Vagina (tissue), 2 donors: ENCODE measurements at regions not wholly inside any gene's neighbourhood (a gene's known extent, or its start where the extent isn't known, plus 50 kb on each side); places are given as distances from the start of the nearest gene placed in this dataset.

Experiments
- POLR2A ChIP-seq, 2 donors: fragments of 450-650 bp; IDR thresholded peaks; one replicate each; pipeline ENCODE4 v1.6.1; 2017; ENCODE audit warnings: antibody characterized with exemption in 2 of 2, mild to moderate bottlenecking in 2 of 2, moderate library complexity in 2 of 2
- POLR2AphosphoS5 ChIP-seq, 2 donors: sonication (generic); formaldehyde crosslinking; IDR thresholded peaks; one replicate each; pipeline ENCODE4 v1.9.0; 2017; ENCODE audit warnings: antibody characterized with exemption in 2 of 2, mild to moderate bottlenecking in 2 of 2, low read depth in 1 of 2; ENCODE audit not compliant: insufficient read depth in 1 of 2
- TF ChIP-seq, protein P1 (sequence below), 3 experiments: fragments of 450-650 bp in 2 of 3; fragments of 200-600 bp in 1 of 3; sonication (generic) in 1 of 3; IDR thresholded peaks; one replicate each; pipeline ENCODE4 v1.5.1; 2017 to 2019; ENCODE audit warnings: antibody characterized with exemption in 3 of 3, mild to moderate bottlenecking in 2 of 3, moderate library complexity in 2 of 3

DNA sequence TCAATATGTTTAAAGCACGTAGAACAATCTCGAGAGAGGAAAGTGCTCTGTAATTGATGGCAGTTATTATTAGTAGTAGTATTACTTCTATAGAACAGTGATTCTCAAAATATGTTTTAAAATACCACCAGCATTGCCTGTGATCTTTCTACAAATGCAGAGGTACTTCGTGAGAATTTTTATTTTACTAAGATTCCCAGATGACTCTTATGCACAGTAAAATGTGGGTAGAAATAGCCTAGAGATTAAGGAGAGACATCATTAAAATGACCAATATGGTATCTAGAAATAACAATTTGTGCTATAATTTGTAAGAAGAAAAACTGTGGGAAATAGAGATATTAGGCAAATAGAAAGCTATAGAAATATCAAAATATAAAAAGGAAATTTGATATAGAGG, 157.9 kb downstream of the SUCNR1 start:
- TF ChIP-seq, protein P1, sequence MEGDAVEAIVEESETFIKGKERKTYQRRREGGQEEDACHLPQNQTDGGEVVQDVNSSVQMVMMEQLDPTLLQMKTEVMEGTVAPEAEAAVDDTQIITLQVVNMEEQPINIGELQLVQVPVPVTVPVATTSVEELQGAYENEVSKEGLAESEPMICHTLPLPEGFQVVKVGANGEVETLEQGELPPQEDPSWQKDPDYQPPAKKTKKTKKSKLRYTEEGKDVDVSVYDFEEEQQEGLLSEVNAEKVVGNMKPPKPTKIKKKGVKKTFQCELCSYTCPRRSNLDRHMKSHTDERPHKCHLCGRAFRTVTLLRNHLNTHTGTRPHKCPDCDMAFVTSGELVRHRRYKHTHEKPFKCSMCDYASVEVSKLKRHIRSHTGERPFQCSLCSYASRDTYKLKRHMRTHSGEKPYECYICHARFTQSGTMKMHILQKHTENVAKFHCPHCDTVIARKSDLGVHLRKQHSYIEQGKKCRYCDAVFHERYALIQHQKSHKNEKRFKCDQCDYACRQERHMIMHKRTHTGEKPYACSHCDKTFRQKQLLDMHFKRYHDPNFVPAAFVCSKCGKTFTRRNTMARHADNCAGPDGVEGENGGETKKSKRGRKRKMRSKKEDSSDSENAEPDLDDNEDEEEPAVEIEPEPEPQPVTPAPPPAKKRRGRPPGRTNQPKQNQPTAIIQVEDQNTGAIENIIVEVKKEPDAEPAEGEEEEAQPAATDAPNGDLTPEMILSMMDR (IDR thresholded peaks at IDR 0.05) = no peak
- TF ChIP-seq POLR2A (IDR thresholded peaks at IDR 0.05) (no peak), POLR2AphosphoS5 (IDR thresholded peaks at IDR 0.05; ENCODE audit: insufficient read depth in 1 of 2, low read depth in 1 of 2) (no peak)
